ENCODE measurements at regions not wholly inside any gene's neighbourhood (a gene's known extent, or its start where the extent isn't known, plus 50 kb on each side); places are given as distances from the start of the nearest gene placed in this dataset.

DNA sequence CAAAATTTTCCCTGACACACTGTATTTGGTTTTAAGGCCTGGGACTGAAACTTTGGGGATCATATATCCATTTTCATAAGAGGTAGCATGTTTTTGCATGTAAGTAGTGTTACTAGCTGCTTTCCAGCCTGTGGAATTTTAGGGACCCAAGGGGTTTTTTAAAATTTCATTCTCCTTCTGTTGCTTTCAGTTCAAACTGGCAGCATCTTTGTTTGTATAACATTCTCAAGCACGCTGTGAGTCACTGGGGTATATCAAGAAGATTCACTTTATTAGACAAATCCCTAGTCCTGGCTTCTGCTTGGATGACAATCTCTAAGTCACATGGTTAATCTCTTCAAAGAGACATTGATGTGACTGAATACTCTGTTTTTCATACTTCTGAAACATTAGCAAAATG is 479.0 kb downstream of the CYLC2 start:
- Mint-ChIP-seq H3K4me3 (ENCODE audit: unreplicated experiment) (no peak overlapping the region), H3K9me3 (ENCODE audit: low read depth) (peaks cover 18% of the 10 kb centered on the region), H3K27ac (ENCODE audit: unreplicated experiment) (no peak overlapping the region), H3K27me3 (ENCODE audit: low read depth) (no peaks in the 10 kb centered on the region), H3K36me3 (ENCODE audit: low read depth) (no peaks in the 10 kb centered on the region), H3K4me1 (ENCODE audit: low read depth) (no peaks in the 10 kb centered on the region)
- TF ChIP-seq, protein P1, sequence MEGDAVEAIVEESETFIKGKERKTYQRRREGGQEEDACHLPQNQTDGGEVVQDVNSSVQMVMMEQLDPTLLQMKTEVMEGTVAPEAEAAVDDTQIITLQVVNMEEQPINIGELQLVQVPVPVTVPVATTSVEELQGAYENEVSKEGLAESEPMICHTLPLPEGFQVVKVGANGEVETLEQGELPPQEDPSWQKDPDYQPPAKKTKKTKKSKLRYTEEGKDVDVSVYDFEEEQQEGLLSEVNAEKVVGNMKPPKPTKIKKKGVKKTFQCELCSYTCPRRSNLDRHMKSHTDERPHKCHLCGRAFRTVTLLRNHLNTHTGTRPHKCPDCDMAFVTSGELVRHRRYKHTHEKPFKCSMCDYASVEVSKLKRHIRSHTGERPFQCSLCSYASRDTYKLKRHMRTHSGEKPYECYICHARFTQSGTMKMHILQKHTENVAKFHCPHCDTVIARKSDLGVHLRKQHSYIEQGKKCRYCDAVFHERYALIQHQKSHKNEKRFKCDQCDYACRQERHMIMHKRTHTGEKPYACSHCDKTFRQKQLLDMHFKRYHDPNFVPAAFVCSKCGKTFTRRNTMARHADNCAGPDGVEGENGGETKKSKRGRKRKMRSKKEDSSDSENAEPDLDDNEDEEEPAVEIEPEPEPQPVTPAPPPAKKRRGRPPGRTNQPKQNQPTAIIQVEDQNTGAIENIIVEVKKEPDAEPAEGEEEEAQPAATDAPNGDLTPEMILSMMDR (IDR thresholded peaks at IDR 0.05), result no peak
- DNase-seq (ENCODE audit: low spot score), result no peak

DNA sequence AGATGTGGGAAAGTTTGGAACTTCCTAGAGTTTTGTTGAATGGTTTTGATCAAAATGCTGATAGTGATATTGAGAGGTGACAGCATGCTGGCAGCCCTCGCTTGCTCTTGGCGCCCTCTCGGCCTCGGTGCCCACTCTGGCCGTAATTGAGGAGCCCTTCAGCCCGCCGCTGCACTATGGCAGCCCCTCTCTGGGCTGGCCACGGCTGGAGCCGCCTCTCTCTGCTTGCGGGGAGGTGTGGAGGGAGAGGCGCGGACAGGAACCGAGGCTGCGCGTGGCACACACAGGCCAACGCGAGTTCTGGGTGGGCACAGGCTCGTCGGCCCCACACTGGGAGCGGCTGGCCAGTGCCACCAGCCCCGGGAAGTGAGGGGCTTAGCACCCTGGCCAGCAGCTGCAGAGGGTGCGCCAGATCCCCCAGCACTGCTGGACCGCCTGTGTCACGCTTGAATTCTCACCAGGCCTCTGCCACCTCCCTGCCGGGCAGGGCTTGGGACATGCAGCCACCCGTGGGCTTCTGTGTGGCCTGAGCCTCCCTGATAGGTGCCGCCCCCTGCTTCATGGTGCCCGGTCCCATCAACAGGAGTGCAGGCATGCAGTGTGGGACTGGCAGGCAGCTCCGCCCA is 488.5 kb downstream of the CYLC2 start:
- Mint-ChIP-seq H3K4me3 (ENCODE audit: unreplicated experiment) (no peak overlapping the region), H3K27me3 (ENCODE audit: low read depth) (no peaks in the 10 kb centered on the region), H3K27ac (ENCODE audit: unreplicated experiment) (no peak overlapping the region)

DNA sequence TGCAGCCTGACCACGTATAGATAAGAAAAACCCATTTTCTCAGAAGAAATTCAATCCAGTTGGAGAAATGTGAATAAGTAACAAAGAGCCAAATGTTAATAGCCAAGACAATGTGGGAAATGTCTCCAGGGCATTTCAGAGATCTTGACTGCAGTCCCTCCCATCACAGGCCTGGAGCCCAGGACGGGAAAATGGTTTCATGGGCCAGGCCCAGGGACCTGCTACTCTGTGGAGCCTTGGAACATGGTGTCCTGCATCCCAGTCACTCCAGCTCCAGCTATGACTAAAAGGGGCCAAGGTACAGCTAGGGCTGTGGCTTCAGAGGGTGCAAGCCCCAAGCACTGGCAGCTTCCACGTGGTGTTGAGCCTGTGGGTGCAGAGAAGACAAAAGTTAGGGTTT is 490.0 kb downstream of the CYLC2 start:
- no peak overlapping the region for H3K27ac Mint-ChIP-seq (ENCODE audit: unreplicated experiment)
- TF ChIP-seq, protein P1 (IDR thresholded peaks at IDR 0.05), result no peak
- H3K9me3 Mint-ChIP-seq (ENCODE audit: low read depth), result peaks cover 24% of the 10 kb centered on the region
- no peak overlapping the region for H3K4me3 Mint-ChIP-seq (ENCODE audit: unreplicated experiment)
- no peak for DNase-seq (ENCODE audit: low spot score)
- no peaks in the 10 kb centered on the region for H3K27me3 Mint-ChIP-seq (ENCODE audit: low read depth)
- no peaks in the 10 kb centered on the region for H3K4me1 Mint-ChIP-seq (ENCODE audit: low read depth)
- H3K36me3 Mint-ChIP-seq (ENCODE audit: low read depth), result peaks cover 2% of the 10 kb centered on the region

More for the DNA sequence above, 488.5 kb downstream of the CYLC2 start:
- H3K4me1 Mint-ChIP-seq (ENCODE audit: low read depth), result no peaks in the 10 kb centered on the region
- TF ChIP-seq, protein P1 (IDR thresholded peaks at IDR 0.05), result no peak
- peaks cover 24% of the 10 kb centered on the region for H3K9me3 Mint-ChIP-seq (ENCODE audit: low read depth)
- peak; percentile 76 for DNase-seq (ENCODE audit: low spot score)
- peaks cover 2% of the 10 kb centered on the region for H3K36me3 Mint-ChIP-seq (ENCODE audit: low read depth)

DNA sequence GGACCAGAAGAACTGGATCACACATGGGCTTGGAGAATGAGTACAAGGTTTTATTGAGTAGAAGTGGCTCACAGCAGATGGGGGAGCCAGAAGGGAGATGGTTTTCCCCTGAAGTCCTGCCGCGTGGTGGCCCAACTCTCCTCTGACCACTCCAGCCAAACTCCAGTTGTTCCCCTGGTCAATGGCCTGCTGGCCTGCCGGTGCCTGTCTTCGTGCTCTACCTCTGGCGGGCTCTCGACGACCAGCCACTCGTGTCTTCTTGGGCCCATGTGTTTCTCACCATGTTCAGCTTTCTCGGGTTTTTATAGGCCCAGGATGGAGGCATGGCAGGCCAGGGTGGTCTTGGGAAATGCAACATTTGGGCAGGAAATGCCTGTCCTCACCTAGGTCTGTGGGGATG is 519.6 kb downstream of the CYLC2 start:
- H3K36me3 Mint-ChIP-seq (ENCODE audit: low read depth), result no peaks in the 10 kb centered on the region
- H3K4me3 Mint-ChIP-seq (ENCODE audit: unreplicated experiment), result no peak overlapping the region
- H3K9me3 Mint-ChIP-seq (ENCODE audit: low read depth), result peaks cover 7% of the 10 kb centered on the region
- DNase-seq (ENCODE audit: low spot score), result no peak
- no peak overlapping the region for H3K27ac Mint-ChIP-seq (ENCODE audit: unreplicated experiment)
- no peaks in the 10 kb centered on the region for H3K27me3 Mint-ChIP-seq (ENCODE audit: low read depth)
- H3K4me1 Mint-ChIP-seq (ENCODE audit: low read depth), result no peaks in the 10 kb centered on the region
- TF ChIP-seq, protein P1 (IDR thresholded peaks at IDR 0.05), result no peak

DNA sequence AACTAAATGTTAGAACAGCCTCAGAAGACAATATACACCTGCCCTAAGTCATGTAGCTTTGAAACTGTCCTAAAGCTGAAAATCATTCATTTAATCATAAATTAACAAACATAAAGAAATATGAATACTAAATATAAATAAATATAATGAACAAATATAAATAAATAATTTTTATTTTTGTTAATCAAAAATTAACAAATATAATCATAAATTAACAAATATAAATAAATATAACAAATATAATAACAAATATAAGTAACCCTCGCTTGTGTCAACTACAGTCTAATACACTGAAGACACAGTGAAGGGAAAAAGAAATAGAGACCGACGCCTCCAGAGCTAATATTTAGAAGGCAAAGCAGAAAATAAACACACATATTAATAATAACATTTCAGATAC is 527.3 kb downstream of the CYLC2 start:
- Mint-ChIP-seq H3K4me3 (ENCODE audit: unreplicated experiment) (no peak overlapping the region), H3K9me3 (ENCODE audit: low read depth) (no peaks in the 10 kb centered on the region), H3K27ac (ENCODE audit: unreplicated experiment) (no peak overlapping the region), H3K36me3 (ENCODE audit: low read depth) (no peaks in the 10 kb centered on the region), H3K4me1 (ENCODE audit: low read depth) (no peaks in the 10 kb centered on the region), H3K27me3 (ENCODE audit: low read depth) (no peaks in the 10 kb centered on the region)
- no peak for DNase-seq (ENCODE audit: low spot score)
- TF ChIP-seq, protein P1 (IDR thresholded peaks at IDR 0.05), result no peak
